ENCODE measurements at regions not wholly inside any gene's neighbourhood (a gene's known extent, or its start where the extent isn't known, plus 50 kb on each side); places are given as distances from the start of the nearest gene placed in this dataset.

DNA sequence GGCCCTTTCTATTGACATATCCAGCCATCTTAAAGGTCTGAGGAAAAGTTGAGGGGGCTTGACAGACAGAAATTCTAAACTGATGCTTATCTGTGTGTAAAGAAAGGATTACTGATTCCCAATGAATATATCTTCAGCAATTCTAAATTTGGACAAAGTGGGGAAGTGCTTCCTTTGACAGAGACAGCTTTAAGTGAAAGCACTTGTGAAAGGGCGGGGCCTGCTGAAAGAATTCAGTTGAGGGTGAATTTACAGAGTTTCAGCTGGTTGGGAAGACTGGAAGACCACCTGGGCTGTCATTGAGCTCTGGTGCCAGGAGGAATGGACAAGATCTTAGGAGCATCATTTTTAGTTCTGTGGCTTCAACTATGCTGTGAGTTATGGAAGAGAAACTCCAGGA, 412.5 kb upstream of the OR4E1 start:
- no peaks in the 10 kb centered on the region for H3K36me3 Mint-ChIP-seq (ENCODE audit: insufficient read depth, unreplicated experiment)
- DNase-seq, result no peak
- H3K27ac Mint-ChIP-seq (ENCODE audit: unreplicated experiment), result no peak overlapping the region
- H3K9me3 Mint-ChIP-seq (ENCODE audit: low read depth, unreplicated experiment), result no peaks in the 10 kb centered on the region
- H3K27me3 Mint-ChIP-seq (ENCODE audit: unreplicated experiment), result peaks cover 14% of the 10 kb centered on the region
- TF ChIP-seq, protein P1, sequence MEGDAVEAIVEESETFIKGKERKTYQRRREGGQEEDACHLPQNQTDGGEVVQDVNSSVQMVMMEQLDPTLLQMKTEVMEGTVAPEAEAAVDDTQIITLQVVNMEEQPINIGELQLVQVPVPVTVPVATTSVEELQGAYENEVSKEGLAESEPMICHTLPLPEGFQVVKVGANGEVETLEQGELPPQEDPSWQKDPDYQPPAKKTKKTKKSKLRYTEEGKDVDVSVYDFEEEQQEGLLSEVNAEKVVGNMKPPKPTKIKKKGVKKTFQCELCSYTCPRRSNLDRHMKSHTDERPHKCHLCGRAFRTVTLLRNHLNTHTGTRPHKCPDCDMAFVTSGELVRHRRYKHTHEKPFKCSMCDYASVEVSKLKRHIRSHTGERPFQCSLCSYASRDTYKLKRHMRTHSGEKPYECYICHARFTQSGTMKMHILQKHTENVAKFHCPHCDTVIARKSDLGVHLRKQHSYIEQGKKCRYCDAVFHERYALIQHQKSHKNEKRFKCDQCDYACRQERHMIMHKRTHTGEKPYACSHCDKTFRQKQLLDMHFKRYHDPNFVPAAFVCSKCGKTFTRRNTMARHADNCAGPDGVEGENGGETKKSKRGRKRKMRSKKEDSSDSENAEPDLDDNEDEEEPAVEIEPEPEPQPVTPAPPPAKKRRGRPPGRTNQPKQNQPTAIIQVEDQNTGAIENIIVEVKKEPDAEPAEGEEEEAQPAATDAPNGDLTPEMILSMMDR (IDR thresholded peaks at IDR 0.05; ENCODE audit: unreplicated experiment), result no peak
- peaks cover 7% of the 10 kb centered on the region for H3K4me1 Mint-ChIP-seq (ENCODE audit: low read depth, unreplicated experiment)
- H3K4me3 Mint-ChIP-seq (ENCODE audit: low read depth, unreplicated experiment), result no peak overlapping the region
- CTCF ChIA-PET, result no interaction called here
- no TSS peak for BruUV-seq (replicated peaks)
- intact Hi-C loops (cut with micrococcal nuclease; ENCODE audit: unreplicated experiment), result no loop called here

DNA sequence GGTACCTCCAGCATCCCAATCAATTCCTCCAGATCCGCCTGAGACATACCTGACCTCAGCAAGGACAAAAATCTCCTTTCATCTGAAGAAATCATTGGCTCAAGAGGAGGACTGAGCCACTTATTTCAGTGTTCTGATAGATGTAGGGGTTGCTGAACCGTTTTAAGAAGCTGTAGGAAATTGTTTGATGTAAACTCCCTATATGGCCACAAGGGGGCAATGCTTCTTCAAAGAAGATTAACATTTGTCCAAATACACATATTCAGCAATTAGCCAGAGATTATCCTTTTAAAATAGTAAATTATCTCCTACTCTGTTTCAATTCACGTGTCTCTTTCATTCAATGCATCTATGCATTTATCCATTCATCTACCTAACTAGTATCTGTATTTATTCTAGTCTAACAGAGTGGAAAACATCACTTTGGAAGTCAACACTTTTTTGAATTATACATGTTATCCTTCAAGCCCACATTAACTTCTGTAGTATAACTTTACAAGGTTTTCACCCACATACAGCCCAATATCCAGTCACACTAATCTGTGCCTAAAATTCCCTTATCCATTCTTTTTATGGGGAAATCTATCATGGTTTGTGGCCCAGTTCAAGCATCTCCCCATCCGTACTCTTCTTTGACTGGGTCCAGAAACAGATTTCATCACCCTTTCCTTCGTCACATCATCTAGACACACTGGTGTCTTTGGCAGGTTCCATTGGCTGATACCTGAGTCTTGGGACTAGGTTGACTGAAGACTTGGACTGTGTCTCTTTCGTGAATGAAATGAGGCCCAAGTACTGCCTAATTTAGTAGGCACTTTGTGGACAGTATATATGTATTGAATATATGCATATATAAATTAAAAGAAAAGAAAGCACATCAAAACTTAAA, 411.0 kb upstream of the OR4E1 start:
- intact Hi-C loops (cut with micrococcal nuclease; ENCODE audit: unreplicated experiment), result loop anchor here (1.0 kb wide), 1 partner anchor 16 kb away; no protein-coding TSS in a partner anchor
- H3K36me3 Mint-ChIP-seq (ENCODE audit: insufficient read depth, unreplicated experiment), result no peaks in the 10 kb centered on the region
- H3K27me3 Mint-ChIP-seq (ENCODE audit: unreplicated experiment), result peaks cover 14% of the 10 kb centered on the region
- CTCF ChIA-PET, result interaction anchor here (0.9 to 2.8 kb wide), 5 partner anchors 13 to 87 kb away, joined by 3 to 33 read pairs (median 3); no protein-coding TSS in a partner anchor
- no TSS peak for BruUV-seq (replicated peaks)
- peak; percentile 20 for DNase-seq
- no peak overlapping the region for H3K27ac Mint-ChIP-seq (ENCODE audit: unreplicated experiment)
- H3K4me1 Mint-ChIP-seq (ENCODE audit: low read depth, unreplicated experiment), result peaks cover 7% of the 10 kb centered on the region
- no peak overlapping the region for H3K4me3 Mint-ChIP-seq (ENCODE audit: low read depth, unreplicated experiment)
- H3K9me3 Mint-ChIP-seq (ENCODE audit: low read depth, unreplicated experiment), result no peaks in the 10 kb centered on the region
- TF ChIP-seq, protein P1 (IDR thresholded peaks at IDR 0.05; ENCODE audit: unreplicated experiment), result peak; percentile 28

DNA sequence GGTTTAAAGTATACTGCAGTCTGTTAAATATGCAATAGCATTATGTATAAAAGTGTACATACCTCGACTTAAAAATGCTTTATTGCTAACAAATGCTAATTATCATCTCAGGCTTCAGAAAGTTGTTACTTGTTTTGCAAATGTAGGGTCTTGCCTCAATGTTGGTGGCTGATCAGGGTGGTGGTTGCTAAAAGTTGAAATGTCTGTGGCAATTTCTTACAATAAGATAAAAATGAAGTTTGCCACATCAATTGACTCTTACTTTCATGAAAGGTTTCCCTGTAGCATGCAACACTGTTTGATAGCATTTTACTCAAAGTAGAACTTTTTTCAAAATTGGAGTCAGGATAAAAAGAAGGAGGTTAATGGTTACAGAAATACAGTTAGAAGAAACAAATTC, 407.7 kb upstream of the OR4E1 start:
- no peak for DNase-seq
- TF ChIP-seq, protein P1 (IDR thresholded peaks at IDR 0.05; ENCODE audit: unreplicated experiment), result no peak
- peaks cover 4% of the 10 kb centered on the region for H3K4me1 Mint-ChIP-seq (ENCODE audit: low read depth, unreplicated experiment)
- H3K9me3 Mint-ChIP-seq (ENCODE audit: low read depth, unreplicated experiment), result no peaks in the 10 kb centered on the region
- no peak overlapping the region for H3K27ac Mint-ChIP-seq (ENCODE audit: unreplicated experiment)
- intact Hi-C loops (cut with micrococcal nuclease; ENCODE audit: unreplicated experiment), result no loop called here
- H3K27me3 Mint-ChIP-seq (ENCODE audit: unreplicated experiment), result peaks cover 25% of the 10 kb centered on the region
- no TSS peak for BruUV-seq (replicated peaks)
- CTCF ChIA-PET, result no interaction called here
- H3K4me3 Mint-ChIP-seq (ENCODE audit: low read depth, unreplicated experiment), result no peak overlapping the region
- no peaks in the 10 kb centered on the region for H3K36me3 Mint-ChIP-seq (ENCODE audit: insufficient read depth, unreplicated experiment)

DNA sequence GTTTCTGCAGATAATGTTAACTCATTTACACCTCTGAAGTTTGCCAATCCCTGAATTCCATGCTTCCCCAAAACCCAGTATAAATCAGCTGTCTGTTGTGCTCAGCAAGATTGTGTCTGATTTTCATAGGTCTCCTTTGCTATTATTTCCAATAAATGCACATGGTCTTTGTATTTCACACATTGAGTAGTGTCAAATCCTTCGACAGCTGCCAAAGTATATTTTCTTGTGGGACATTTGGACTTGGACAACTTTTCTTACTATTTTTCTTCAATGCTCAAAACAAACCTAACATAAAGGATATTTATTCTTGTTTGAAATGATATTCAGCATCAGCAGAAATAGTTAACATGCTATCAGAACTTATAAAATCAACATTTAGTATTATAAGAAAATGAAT, 406.1 kb upstream of the OR4E1 start:
- Mint-ChIP-seq H3K4me1 (ENCODE audit: low read depth, unreplicated experiment) (no peaks in the 10 kb centered on the region), H3K27ac (ENCODE audit: unreplicated experiment) (no peak overlapping the region), H3K36me3 (ENCODE audit: insufficient read depth, unreplicated experiment) (no peaks in the 10 kb centered on the region), H3K9me3 (ENCODE audit: low read depth, unreplicated experiment) (no peaks in the 10 kb centered on the region), H3K4me3 (ENCODE audit: low read depth, unreplicated experiment) (no peak overlapping the region), H3K27me3 (ENCODE audit: unreplicated experiment) (peaks cover 36% of the 10 kb centered on the region)
- intact Hi-C loops (cut with micrococcal nuclease; ENCODE audit: unreplicated experiment), result no loop called here
- TF ChIP-seq, protein P1 (IDR thresholded peaks at IDR 0.05; ENCODE audit: unreplicated experiment), result no peak
- CTCF ChIA-PET, result no interaction called here
- no TSS peak for BruUV-seq (replicated peaks)
- no peak for DNase-seq

Measured in Calu3 (cell line).